ENCODE measurements at regions not wholly inside any gene's neighbourhood (a gene's known extent, or its start where the extent isn't known, plus 50 kb on each side); places are given as distances from the start of the nearest gene placed in this dataset.
"Not testable (repeated sequence)": the region's sequence is repeated elsewhere in the genome, so short reads cannot be mapped to it uniquely, and the experiment has no call there.

GRCh38 chr1:199058281-199058680, 419.4 kb downstream of the PTPRC start:
- no peak for FAIRE-seq

GRCh38 chr1:199064971-199065370, 426.1 kb downstream of the PTPRC start:
- FAIRE-seq = no peak

DNA sequence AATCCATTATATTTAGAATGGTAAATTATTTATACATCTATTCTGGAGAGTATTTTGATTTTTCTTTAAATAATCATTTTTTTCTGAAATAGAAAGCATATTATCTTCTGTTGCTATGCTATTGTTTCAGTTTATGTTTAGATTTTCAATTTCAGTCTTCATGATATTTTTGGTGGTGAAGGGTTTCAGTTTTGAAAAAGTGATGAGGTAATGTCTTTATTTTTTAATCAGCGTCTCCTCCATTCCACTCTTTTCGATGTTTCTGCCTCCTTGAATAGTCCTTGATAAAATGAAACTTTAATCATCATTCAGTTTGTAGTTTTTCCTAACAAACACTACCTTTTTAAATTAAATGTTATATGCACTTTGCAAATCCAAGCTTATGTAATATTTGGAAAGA, 428.6 kb downstream of the PTPRC start:
- no peak for FAIRE-seq

GRCh38 chr1:199071080-199071479, 432.2 kb downstream of the PTPRC start:
- FAIRE-seq = no peak

DNA sequence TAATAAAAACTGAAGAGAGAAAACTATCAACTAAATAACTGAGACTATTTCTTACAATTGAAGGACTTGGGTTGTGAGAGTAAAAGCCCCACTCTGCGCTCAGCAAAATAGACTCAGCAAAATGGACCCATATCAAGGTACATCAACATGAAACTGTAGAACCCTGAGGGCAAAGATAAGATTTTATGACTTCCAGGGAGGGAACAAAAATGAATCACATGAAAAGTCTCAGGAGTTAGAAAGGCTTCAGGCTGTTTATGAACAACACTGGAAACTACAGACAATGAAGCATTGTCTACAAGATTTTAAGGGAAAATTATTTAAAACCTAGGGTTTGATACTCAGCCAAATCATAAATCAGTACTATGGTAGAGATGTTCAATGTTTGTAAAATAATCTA, 434.3 kb downstream of the PTPRC start:
- FAIRE-seq = no peak

GRCh38 chr1:199075792-199076191, 437.0 kb downstream of the PTPRC start:
- FAIRE-seq = no peak

DNA sequence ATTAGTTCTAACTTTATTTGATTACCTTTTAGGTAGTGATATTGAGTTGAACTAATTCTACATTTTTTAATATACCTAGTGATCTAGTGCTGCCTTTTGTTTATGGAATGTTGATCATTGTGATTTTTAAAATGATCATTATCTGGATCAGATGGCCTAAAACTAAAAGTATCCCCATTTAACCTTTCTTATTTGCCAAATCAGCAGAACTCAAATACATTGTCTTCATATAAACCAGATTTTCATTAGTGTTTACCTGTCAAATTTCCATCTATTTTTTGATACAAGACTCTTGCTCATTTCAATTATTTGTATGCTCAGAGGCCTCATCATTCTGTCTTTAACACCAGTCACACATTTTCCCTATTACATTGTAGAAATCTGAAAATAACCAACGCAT, 441.2 kb downstream of the PTPRC start:
- FAIRE-seq = no peak

- no peak for FAIRE-seq
Measured at GRCh38 chr1:199081739-199082138, 442.9 kb downstream of the PTPRC start.

GRCh38 chr1:199082778-199083389, 444.0 kb downstream of the PTPRC start:
- no peak for FAIRE-seq

- no peak for FAIRE-seq
Measured at GRCh38 chr1:199083680-199084079, 444.8 kb downstream of the PTPRC start.

- no peak for FAIRE-seq
Measured at GRCh38 chr1:199084293-199084692, 445.5 kb downstream of the PTPRC start.

- no peak for FAIRE-seq
Measured at GRCh38 chr1:199085903-199086302, 447.1 kb downstream of the PTPRC start.

- no peak for FAIRE-seq
Measured at GRCh38 chr1:199087144-199087543, 448.3 kb downstream of the PTPRC start.

DNA sequence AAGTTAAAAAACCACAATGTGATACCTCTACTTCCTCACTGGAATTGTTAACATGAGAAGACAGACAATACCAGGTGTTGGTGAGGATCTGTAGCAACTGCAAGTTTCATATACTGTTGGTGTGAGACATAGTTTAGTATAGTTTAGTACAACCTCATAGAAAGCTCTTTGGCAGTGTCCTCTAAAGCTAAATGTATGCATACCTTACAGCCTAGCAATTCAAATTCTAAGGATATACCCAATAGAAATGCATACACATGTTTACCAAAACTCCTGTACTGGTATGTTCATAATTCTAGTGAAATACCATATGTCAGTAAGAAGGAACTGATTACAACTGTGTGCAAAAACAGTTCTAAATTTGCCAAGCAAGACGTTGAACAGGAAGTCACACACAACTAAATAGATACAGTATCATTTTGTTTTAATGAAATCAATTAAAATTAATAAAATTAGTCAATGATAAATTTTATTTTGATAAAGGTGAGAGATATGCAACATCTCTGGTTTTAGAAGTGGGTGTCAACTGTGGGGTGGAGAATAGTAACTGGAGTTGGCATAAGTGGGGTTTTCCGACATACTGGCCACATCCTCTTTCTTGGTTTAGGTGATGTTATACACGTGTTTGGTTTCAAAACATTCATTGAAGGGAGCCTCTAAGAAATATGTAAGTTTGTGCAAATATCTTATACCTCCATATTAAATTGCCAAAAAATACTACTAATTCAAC, 450.7 kb downstream of the PTPRC start:
- FAIRE-seq = no peak

DNA sequence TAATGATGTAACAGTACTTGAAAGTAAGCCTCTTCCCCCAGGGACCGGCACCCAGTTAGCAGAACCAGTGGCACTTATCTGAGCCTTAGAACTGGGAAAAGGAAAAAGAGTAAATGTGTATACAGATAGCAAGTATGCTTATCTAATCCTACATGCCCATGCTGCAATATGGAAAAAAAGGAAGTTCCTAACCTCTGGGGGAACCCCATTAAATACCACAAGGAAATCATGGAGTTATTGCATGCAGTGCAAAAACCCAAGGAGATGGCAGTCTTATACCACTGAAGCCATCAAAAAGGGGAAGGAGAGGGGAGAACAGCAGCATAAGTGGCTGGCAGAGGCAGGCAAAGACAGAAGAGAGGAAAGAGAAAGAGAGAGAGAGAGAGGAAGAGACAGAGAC, 456.8 kb downstream of the PTPRC start:
- FAIRE-seq = not testable (repeated sequence)

DNA sequence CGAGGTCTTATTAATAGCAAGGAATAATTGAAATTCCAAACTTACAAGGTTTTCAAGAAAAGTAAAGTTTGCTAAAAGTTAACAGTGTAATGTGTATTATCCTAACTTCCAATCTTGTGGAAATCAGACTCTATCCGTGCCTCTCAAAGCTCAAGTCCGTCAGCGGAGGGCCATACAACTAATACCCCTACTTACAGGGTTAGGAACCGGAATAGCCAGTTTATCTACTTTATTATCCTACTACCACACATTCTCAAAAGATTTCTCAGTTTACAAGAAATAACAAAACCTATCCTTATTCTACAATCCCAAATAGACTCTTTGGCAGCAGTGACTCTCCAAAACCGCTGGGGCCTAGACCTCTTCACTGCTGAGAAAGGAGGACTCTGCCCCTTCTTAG, 457.8 kb downstream of the PTPRC start:
- FAIRE-seq = no peak

GRCh38 chr1:199098468-199098867, 459.6 kb downstream of the PTPRC start:
- FAIRE-seq = no peak

DNA sequence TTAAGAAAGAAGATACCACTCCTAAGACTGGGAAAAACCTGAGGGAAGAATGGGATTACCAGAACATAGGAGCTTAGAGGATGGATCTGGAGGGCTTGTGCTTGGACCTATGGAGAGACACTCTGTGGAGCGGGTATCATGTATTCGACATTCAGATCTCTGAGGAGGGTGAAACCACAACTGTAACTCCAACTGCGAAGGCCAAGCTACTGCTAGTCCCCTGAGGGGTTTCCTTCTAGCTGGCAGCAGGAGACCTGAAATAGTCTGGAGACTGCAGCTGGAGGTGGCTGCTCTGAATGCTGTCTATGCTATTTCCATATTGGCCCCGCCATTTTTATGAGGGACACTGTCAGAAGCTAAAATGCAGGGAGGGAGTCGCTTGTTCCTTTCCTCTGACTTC, 462.3 kb downstream of the PTPRC start:
- FAIRE-seq = no peak

DNA sequence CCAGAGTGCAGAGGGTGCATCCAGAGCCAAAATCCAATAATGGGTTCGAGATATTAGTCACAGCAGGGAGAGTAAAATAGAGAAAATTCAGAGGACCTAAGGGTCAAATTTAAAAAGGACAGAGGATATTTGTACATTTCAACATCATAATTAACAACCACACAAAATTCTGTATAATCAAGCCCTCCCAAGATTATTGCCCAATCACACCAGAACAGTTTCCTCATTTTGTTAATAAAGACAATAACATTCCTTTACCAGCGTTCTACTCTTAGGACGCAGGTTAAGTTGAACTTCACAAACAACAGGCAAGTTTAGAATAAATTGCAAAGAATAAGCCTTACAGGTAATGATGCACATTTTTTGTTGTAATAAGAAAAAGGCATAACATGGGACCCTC, 462.8 kb downstream of the PTPRC start:
- no peak for FAIRE-seq

DNA sequence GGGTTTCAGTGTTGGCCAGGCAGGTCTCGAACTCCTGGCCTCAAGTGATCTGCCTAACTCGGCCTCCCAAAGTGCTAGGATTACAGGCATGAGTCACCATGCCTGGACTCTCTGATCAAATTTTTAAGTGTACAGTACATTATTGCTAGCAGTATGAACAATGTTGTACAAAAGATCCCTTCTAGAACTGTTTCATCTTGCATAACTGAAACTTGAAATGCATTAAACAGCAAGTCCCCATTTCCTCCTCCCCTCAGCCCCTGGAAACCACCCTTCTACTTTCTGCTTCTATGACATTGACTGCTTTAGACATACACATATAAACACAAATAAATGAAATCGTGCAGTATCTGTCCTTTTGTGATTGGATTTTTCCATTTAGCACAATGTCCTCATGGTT, 463.4 kb downstream of the PTPRC start:
- no peak for FAIRE-seq

DNA sequence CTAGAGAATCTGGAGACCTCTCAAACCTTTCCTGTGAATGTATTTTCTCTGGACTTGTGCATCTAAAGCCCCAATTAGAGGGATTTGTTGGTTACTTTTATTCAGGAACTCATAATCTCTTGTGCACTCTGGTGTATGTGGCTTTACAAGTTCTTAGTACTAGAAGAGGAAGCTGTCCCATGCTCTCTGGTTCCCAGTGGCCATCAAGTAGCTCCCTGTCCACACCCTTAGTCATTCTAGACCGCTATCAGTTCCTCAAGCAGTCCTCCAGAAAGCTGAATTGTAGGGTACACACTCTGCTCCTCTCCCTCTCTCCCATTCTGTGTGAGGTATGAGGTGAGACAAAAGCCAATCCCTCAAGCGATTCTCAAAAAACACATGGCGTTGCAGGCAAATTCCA, 470.3 kb downstream of the PTPRC start:
- FAIRE-seq = no peak

- no peak for FAIRE-seq
Measured at GRCh38 chr1:199112365-199112764, 473.5 kb downstream of the PTPRC start.

GRCh38 chr1:199113265-199113869, 474.5 kb downstream of the PTPRC start:
- no peak for FAIRE-seq

- FAIRE-seq = no peak
Measured at GRCh38 chr1:199116488-199116887, 477.6 kb downstream of the PTPRC start.

- FAIRE-seq = no peak
Measured at GRCh38 chr1:199121047-199121446, 482.2 kb downstream of the PTPRC start.
